ENCODE measurements at regions not wholly inside any gene's neighbourhood (a gene's known extent, or its start where the extent isn't known, plus 50 kb on each side); places are given as distances from the start of the nearest gene placed in this dataset.

GRCh38 chr5:174295702-174296436 lies 250.4 kb downstream of the NSG2 start:
- H3K4me3 ChIP-seq (replicated peaks; ENCODE audit: low read depth, low read length), result no peak overlapping the region
- no peak for DNase-seq (ENCODE audit: extremely low read depth, low read depth)
- no peak for TF ChIP-seq CTCF (IDR thresholded peaks at IDR 0.05; ENCODE audit: low read depth, low read length, missing control alignments)

- no peak for DNase-seq (ENCODE audit: extremely low read depth, low read depth)
- no peak overlapping the region for H3K4me3 ChIP-seq (replicated peaks; ENCODE audit: low read depth, low read length)
- no peak for TF ChIP-seq CTCF (IDR thresholded peaks at IDR 0.05; ENCODE audit: low read depth, low read length, missing control alignments)
Observed at GRCh38 chr5:174300118-174300940, 254.8 kb downstream of the NSG2 start.

GRCh38 chr5:174300941-174301761 lies 255.6 kb downstream of the NSG2 start:
- no peak overlapping the region for H3K4me3 ChIP-seq (replicated peaks; ENCODE audit: low read depth, low read length)
- no peak for DNase-seq (ENCODE audit: extremely low read depth, low read depth)
- no peak for TF ChIP-seq CTCF (IDR thresholded peaks at IDR 0.05; ENCODE audit: low read depth, low read length, missing control alignments)

- H3K4me3 ChIP-seq (replicated peaks; ENCODE audit: low read depth, low read length), result no peak overlapping the region
- no peak for DNase-seq (ENCODE audit: extremely low read depth, low read depth)
- no peak for TF ChIP-seq CTCF (IDR thresholded peaks at IDR 0.05; ENCODE audit: low read depth, low read length, missing control alignments)
Observed at GRCh38 chr5:174301848-174302625, 256.5 kb downstream of the NSG2 start.

- H3K4me3 ChIP-seq (replicated peaks; ENCODE audit: low read depth, low read length), result no peak overlapping the region
- DNase-seq (ENCODE audit: extremely low read depth, low read depth), result no peak
- no peak for TF ChIP-seq CTCF (IDR thresholded peaks at IDR 0.05; ENCODE audit: low read depth, low read length, missing control alignments)
Observed at GRCh38 chr5:174303035-174303434, 257.5 kb downstream of the NSG2 start.

All from HFF-Myc (cell line).